SU-DHL-6 (cell line): ENCODE measurements at regions not wholly inside any gene's neighbourhood (a gene's known extent, or its start where the extent isn't known, plus 50 kb on each side); places are given as distances from the start of the nearest gene placed in this dataset.

Experiments
- H2AFZ ChIP-seq: fragments of 200-600 bp; sonication (generic); 2 replicates; pipeline ENCODE4 v1.6.1; 2014; ENCODE audit warnings: low read depth, mild to moderate bottlenecking, moderate library complexity, mixed read lengths, antibody characterized with exemption, low read length; ENCODE audit not compliant: severe bottlenecking
- H3F3A ChIP-seq: fragments of 200-600 bp; shearing (Covaris generic); 2 replicates; pipeline ENCODE4 v1.6.0; 2016; ENCODE audit warnings: antibody characterized with exemption, mild to moderate bottlenecking; ENCODE audit not compliant: insufficient read depth
- H3K27ac ChIP-seq: fragments of 200-600 bp; sonication (generic); 2 replicates; pipeline ENCODE4 v1.5.1; 2016; ENCODE audit warnings: low read depth, mild to moderate bottlenecking, low read length, moderate library complexity, mixed read lengths
- H3K27me3 ChIP-seq: fragments of 200-600 bp; sonication (generic), shearing (Covaris generic); 2 replicates; pipeline ENCODE4 v1.6.0; 2014; ENCODE audit warnings: mild to moderate bottlenecking, low read length
- H3K36me3 ChIP-seq: fragments of 200-600 bp; sonication (generic); 2 replicates; pipeline ENCODE4 v1.6.1; 2014; ENCODE audit warnings: mild to moderate bottlenecking, low read length, mixed read lengths
- H3K4me2 ChIP-seq: fragments of 300-600, 200-600 bp; shearing (Covaris generic), sonication (generic); 2 replicates; pipeline ENCODE4 v1.6.0; 2014; ENCODE audit warnings: low read length, low read depth, mild to moderate bottlenecking; ENCODE audit not compliant: poor library complexity, severe bottlenecking
- H3K4me3 ChIP-seq: fragments of 200-600 bp; sonication (generic); 2 replicates; pipeline ENCODE4 v1.5.1; 2014; ENCODE audit warnings: antibody characterized with exemption, low read length, mild to moderate bottlenecking, mixed read lengths; ENCODE audit not compliant: insufficient read depth, poor library complexity, severe bottlenecking
- H3K79me2 ChIP-seq: fragments of 200-600 bp; sonication (generic); 2 replicates; pipeline ENCODE4 v1.6.1; 2014; ENCODE audit warnings: mild to moderate bottlenecking, low read length, moderate library complexity; ENCODE audit not compliant: insufficient read depth
- H3K9ac ChIP-seq: fragments of 200-600 bp; sonication (generic); 2 replicates; pipeline ENCODE4 v1.7.0; 2014; ENCODE audit warnings: mild to moderate bottlenecking, low read length
- H3K9me2 ChIP-seq: fragments of 200-600 bp; sonication (generic); replicated peaks from 2 replicates; pipeline ENCODE4 v1.6.1; 2014; ENCODE audit warnings: low read length; ENCODE audit not compliant: insufficient read depth
- H3K9me3 ChIP-seq: fragments of 200-600 bp; sonication (generic); 2 replicates; pipeline ENCODE4 v1.6.1; 2014; ENCODE audit warnings: low read length, mixed read lengths; ENCODE audit not compliant: insufficient read depth
- H4K20me1 ChIP-seq: fragments of 200-600 bp; sonication (generic); 2 replicates; pipeline ENCODE4 v1.6.1; 2014; ENCODE audit warnings: low read depth, mild to moderate bottlenecking, antibody characterized with exemption, low read length, moderate library complexity, mixed read lengths
- EZH2phosphoT487 ChIP-seq: fragments of 200-600 bp; sonication (generic), shearing (Covaris generic); conservative IDR thresholded peaks from 2 replicates; pipeline ENCODE4 v1.6.1; 2018; ENCODE audit warnings: mild to moderate bottlenecking, antibody characterized with exemption, low read length, moderate library complexity, mixed read lengths
- TF ChIP-seq, protein P1 (sequence below): fragments of 200-600 bp; sonication (generic); IDR thresholded peaks from one replicate; pipeline ENCODE4 v1.5.1; 2017; ENCODE audit warnings: antibody characterized with exemption, mild to moderate bottlenecking, low read length, moderate library complexity; ENCODE audit not compliant: insufficient read depth, poor library complexity, severe bottlenecking

DNA sequence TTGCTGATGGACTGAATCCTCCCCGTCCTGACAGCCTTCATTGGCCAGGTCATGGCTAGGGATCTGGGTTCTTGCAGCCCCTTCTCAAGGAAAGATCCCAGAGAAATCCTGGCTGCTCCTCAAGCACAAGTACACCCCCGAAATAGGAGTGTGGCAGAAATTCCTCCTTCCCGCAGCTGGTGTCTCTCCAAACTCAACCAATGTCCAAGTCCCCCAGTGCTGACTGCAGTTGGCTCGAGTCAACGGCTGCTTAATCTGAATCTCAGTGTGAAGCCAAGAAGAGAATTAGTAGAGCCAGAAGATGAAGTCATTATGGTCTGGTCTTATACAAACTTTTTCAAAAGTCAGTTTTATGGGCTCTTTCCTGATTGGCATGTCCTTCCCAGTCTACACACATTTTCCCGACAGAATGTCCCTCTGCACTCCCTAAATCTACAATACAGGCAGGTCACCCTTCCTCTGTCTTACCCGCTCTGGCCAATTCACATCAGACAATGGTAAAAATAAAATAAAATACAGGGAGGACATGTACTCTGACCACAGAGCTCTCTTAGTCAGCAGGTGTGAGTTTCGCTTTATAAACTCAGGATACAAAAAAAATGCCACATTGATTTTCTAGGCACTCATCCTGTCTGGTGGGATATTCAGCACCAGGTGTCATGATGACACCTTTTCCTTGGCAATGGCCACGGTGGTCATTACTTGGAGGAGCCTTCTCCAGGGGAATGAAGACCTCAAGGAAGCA lies 76.9 kb upstream of the PAPOLG start:
- Histone ChIP-seq H3K27ac (no peak overlapping the region), H3K9me2 (no peaks in the 10 kb centered on the region), H3K4me3 (no peak overlapping the region), H3F3A (no peaks in the 10 kb centered on the region), H3K9me3 (no peaks in the 10 kb centered on the region), H3K9ac (no peak overlapping the region), H3K4me2 (no peak overlapping the region), H4K20me1 (no peaks in the 10 kb centered on the region), H3K36me3 (no peaks in the 10 kb centered on the region), H3K27me3 (no peaks in the 10 kb centered on the region), H2AFZ (no peak overlapping the region), H3K79me2 (no peaks in the 10 kb centered on the region)
- TF ChIP-seq EZH2phosphoT487, result no peak
- TF ChIP-seq, protein P1, sequence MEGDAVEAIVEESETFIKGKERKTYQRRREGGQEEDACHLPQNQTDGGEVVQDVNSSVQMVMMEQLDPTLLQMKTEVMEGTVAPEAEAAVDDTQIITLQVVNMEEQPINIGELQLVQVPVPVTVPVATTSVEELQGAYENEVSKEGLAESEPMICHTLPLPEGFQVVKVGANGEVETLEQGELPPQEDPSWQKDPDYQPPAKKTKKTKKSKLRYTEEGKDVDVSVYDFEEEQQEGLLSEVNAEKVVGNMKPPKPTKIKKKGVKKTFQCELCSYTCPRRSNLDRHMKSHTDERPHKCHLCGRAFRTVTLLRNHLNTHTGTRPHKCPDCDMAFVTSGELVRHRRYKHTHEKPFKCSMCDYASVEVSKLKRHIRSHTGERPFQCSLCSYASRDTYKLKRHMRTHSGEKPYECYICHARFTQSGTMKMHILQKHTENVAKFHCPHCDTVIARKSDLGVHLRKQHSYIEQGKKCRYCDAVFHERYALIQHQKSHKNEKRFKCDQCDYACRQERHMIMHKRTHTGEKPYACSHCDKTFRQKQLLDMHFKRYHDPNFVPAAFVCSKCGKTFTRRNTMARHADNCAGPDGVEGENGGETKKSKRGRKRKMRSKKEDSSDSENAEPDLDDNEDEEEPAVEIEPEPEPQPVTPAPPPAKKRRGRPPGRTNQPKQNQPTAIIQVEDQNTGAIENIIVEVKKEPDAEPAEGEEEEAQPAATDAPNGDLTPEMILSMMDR, result no peak

DNA sequence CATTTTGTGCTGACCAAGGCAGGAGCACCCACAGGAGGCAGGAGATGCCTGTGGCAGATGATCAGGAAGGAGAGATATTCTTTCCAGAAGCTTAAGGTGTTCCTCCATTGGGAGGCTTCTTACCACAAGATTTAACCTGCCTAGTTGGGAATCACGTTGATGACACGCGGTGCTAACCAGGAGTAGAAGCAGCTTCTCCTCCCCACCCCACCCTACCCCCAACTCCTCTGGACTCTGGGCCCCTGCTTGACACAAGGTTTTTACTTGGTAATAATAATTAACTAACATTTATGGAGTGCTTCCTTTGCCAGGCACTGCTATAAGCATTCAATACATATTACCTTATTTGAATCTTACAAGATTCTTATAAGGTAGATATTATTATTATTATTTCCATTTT lies 62.5 kb upstream of the PAPOLG start:
- no peak overlapping the region for H3K4me2 ChIP-seq
- no peak overlapping the region for H3K9ac ChIP-seq
- H3K9me3 ChIP-seq, result no peaks in the 10 kb centered on the region
- H2AFZ ChIP-seq, result no peak overlapping the region
- no peaks in the 10 kb centered on the region for H3K9me2 ChIP-seq
- H3K27me3 ChIP-seq, result no peaks in the 10 kb centered on the region
- TF ChIP-seq EZH2phosphoT487, result no peak
- TF ChIP-seq, protein P1, result no peak
- no peaks in the 10 kb centered on the region for H4K20me1 ChIP-seq
- no peak overlapping the region for H3K27ac ChIP-seq
- no peaks in the 10 kb centered on the region for H3K36me3 ChIP-seq
- no peak overlapping the region for H3K4me3 ChIP-seq
- H3F3A ChIP-seq, result no peaks in the 10 kb centered on the region
- no peaks in the 10 kb centered on the region for H3K79me2 ChIP-seq

DNA sequence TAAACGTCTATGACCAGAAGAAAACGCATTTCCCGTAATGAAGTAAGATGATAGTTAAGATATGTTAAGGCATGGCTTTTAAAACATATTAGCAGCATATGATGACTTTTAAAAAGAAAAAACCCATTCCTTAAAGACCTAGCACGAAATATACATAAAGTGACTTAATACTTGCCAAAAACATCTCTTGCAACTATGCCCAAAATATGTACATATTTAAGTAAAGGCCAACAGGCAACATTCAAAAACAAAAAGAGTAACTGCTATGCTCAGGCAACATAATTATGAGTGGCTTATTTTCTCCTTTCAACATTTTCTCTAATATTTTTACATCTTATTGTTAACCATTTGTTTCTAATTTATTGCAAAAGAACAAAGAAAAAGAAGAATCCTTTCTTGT lies 60.3 kb upstream of the PAPOLG start:
- Histone ChIP-seq H3K4me2 (no peak overlapping the region), H2AFZ (no peak overlapping the region), H3K9ac (no peak overlapping the region), H3K79me2 (no peaks in the 10 kb centered on the region), H3K9me2 (no peaks in the 10 kb centered on the region), H3F3A (no peaks in the 10 kb centered on the region), H3K9me3 (no peaks in the 10 kb centered on the region), H3K27ac (no peak overlapping the region), H3K36me3 (no peaks in the 10 kb centered on the region), H3K4me3 (no peak overlapping the region), H3K27me3 (no peaks in the 10 kb centered on the region), H4K20me1 (no peaks in the 10 kb centered on the region)
- TF ChIP-seq, protein P1, result no peak
- TF ChIP-seq EZH2phosphoT487, result no peak
